GM12865 (cell line): ENCODE measurements at regions not wholly inside any gene's neighbourhood (a gene's known extent, or its start where the extent isn't known, plus 50 kb on each side); places are given as distances from the start of the nearest gene placed in this dataset.
"Not testable (repeated sequence)": the region's sequence is repeated elsewhere in the genome, so short reads cannot be mapped to it uniquely, and the experiment has no call there.

Experiments used
- DNase-seq: peaks from one replicate; pipeline ENCODE4 v3.0.0; 2010; ENCODE audit warnings: low read depth
- H3K4me3 ChIP-seq: 2 replicates; pipeline ENCODE4 v1.5.1; 2011; ENCODE audit warnings: mild to moderate bottlenecking, low read depth, low read length, control low read depth
- CTCF ChIP-seq: IDR thresholded peaks from 2 replicates; pipeline ENCODE4 v1.5.1; 2011; ENCODE audit warnings: low read length, control low read depth, low read depth, inconsistent platforms; ENCODE audit not compliant: insufficient read depth; ENCODE audit errors: missing control alignments

GRCh38 chr3:27641888-27642601 is 80.1 kb downstream of the EOMES start:
- no peak for DNase-seq
- no peak for TF ChIP-seq CTCF
- H3K4me3 ChIP-seq = no peak overlapping the region

- no peak overlapping the region for H3K4me3 ChIP-seq
- DNase-seq = no peak
- TF ChIP-seq CTCF = no peak
Observed at GRCh38 chr3:27641271-27641800, 80.8 kb downstream of the EOMES start.

GRCh38 chr3:27639271-27639670 is 82.9 kb downstream of the EOMES start:
- no peak overlapping the region for H3K4me3 ChIP-seq
- no peak for TF ChIP-seq CTCF
- no peak for DNase-seq

- no peak overlapping the region for H3K4me3 ChIP-seq
- no peak for DNase-seq
- no peak for TF ChIP-seq CTCF
Observed at GRCh38 chr3:27638594-27638993, 83.5 kb downstream of the EOMES start.

GRCh38 chr3:27637346-27637995 is 84.7 kb downstream of the EOMES start:
- TF ChIP-seq CTCF = no peak
- no peak overlapping the region for H3K4me3 ChIP-seq
- DNase-seq = no peak

GRCh38 chr3:27635006-27635405 is 87.1 kb downstream of the EOMES start:
- H3K4me3 ChIP-seq, DNase-seq: not testable (repeated sequence)

GRCh38 chr3:27633224-27633545 is 88.9 kb downstream of the EOMES start:
- peak overlapping the region; percentile 61 for H3K4me3 ChIP-seq
- no peak for TF ChIP-seq CTCF
- peak; percentile 7 for DNase-seq
